H9 (cell line): ENCODE measurements at regions not wholly inside any gene's neighbourhood (a gene's known extent, or its start where the extent isn't known, plus 50 kb on each side); places are given as distances from the start of the nearest gene placed in this dataset.

Experiments used
- DNase-seq: peaks from one replicate; pipeline ENCODE4 v3.0.0-alpha.2; 2017
- H2AFZ ChIP-seq: one replicate; pipeline ENCODE4 v1.6.1; 2013; ENCODE audit warnings: mild to moderate bottlenecking, low read length, control low read depth, moderate library complexity
- H2AK5ac ChIP-seq: 2 replicates; pipeline ENCODE4 v1.6.1; 2013; ENCODE audit warnings: low read length, control low read depth, mixed read lengths; ENCODE audit not compliant: insufficient read length
- H2BK120ac ChIP-seq: one replicate; pipeline ENCODE4 v1.6.1; 2013; ENCODE audit warnings: low read depth, mild to moderate bottlenecking, low read length, control low read depth, inconsistent platforms; ENCODE audit not compliant: poor library complexity, severe bottlenecking
- H2BK12ac ChIP-seq: 2 replicates; pipeline ENCODE4 v1.6.1; 2013; ENCODE audit warnings: low read length, control low read depth, mixed read lengths, low read depth; ENCODE audit not compliant: insufficient read length
- H2BK15ac ChIP-seq: 2 replicates; pipeline ENCODE4 v1.6.1; 2013; ENCODE audit warnings: low read depth, low read length, control low read depth
- H2BK20ac ChIP-seq: one replicate; pipeline ENCODE4 v1.6.1; 2013; ENCODE audit warnings: low read depth, mild to moderate bottlenecking, low read length, control low read depth, inconsistent platforms; ENCODE audit not compliant: poor library complexity, severe bottlenecking
- H2BK5ac ChIP-seq: 2 replicates; pipeline ENCODE4 v1.6.1; 2013; ENCODE audit warnings: low read length, control low read depth, mixed read lengths; ENCODE audit not compliant: insufficient read length
- H3K14ac ChIP-seq: 2 replicates; pipeline ENCODE4 v1.6.1; 2013; ENCODE audit warnings: low read length, control low read depth; ENCODE audit not compliant: insufficient read depth
- H3K18ac ChIP-seq: 2 replicates; pipeline ENCODE4 v1.6.1; 2013; ENCODE audit warnings: low read depth, mild to moderate bottlenecking, mixed read lengths, low read length, control low read depth; ENCODE audit not compliant: insufficient read length
- H3K23ac ChIP-seq: 2 replicates; pipeline ENCODE4 v1.6.1; 2013; ENCODE audit warnings: low read length, control low read depth, mixed read lengths, low read depth; ENCODE audit not compliant: insufficient read length
- H3K23me2 ChIP-seq: 2 replicates; pipeline ENCODE4 v1.6.1; 2013; ENCODE audit warnings: low read depth, mild to moderate bottlenecking, mixed read lengths, low read length, control low read depth; ENCODE audit not compliant: insufficient read length, poor library complexity, severe bottlenecking
- H3K27ac ChIP-seq: 2 replicates; pipeline ENCODE4 v1.5.1; 2013; ENCODE audit warnings: low read length, control low read depth, mixed read lengths, low read depth; ENCODE audit not compliant: insufficient read length
- H3K27me3 ChIP-seq: 2 replicates; pipeline ENCODE4 v1.6.1; 2013; ENCODE audit warnings: low read length, control low read depth, inconsistent platforms; ENCODE audit not compliant: insufficient read depth
- H3K4ac ChIP-seq: 2 replicates; pipeline ENCODE4 v1.6.1; 2013; ENCODE audit warnings: low read depth, mild to moderate bottlenecking, control low read depth, inconsistent platforms, low read length, moderate library complexity
- H3K4me1 ChIP-seq: 2 replicates; pipeline ENCODE4 v1.6.1; 2013; ENCODE audit warnings: low read length, control low read depth, inconsistent platforms; ENCODE audit not compliant: insufficient read depth
- H3K4me2 ChIP-seq: 2 replicates; pipeline ENCODE4 v1.6.1; 2013; ENCODE audit warnings: low read length, control low read depth, mixed read lengths; ENCODE audit not compliant: insufficient read length, insufficient read depth
- H3K56ac ChIP-seq: 2 replicates; pipeline ENCODE4 v1.6.1; 2013; ENCODE audit warnings: low read depth, mild to moderate bottlenecking, mixed read lengths, low read length, control low read depth; ENCODE audit not compliant: insufficient read length
- H3K79me1 ChIP-seq: 2 replicates; pipeline ENCODE4 v1.6.1; 2013; ENCODE audit warnings: low read depth, mild to moderate bottlenecking, moderate library complexity, low read length, control low read depth, inconsistent platforms; ENCODE audit not compliant: insufficient read depth, poor library complexity, severe bottlenecking
- H3K79me2 ChIP-seq: 2 replicates; pipeline ENCODE4 v1.6.1; 2013; ENCODE audit warnings: low read length, control low read depth, inconsistent platforms; ENCODE audit not compliant: insufficient read depth
- H3K9ac ChIP-seq: 2 replicates; pipeline ENCODE4 v1.6.1; 2013; ENCODE audit warnings: low read length, control low read depth, mixed read lengths; ENCODE audit not compliant: insufficient read length; ENCODE audit errors: extremely low read depth
- H3K9me3 ChIP-seq: one replicate; pipeline ENCODE4 v1.6.1; 2013; ENCODE audit warnings: low read depth, low read length, inconsistent platforms; ENCODE audit not compliant: control insufficient read depth
- H3T11ph ChIP-seq: one replicate; pipeline ENCODE4 v1.6.1; 2013; ENCODE audit warnings: mild to moderate bottlenecking, low read length, control low read depth, inconsistent platforms
- H4K20me1 ChIP-seq: one replicate; pipeline ENCODE4 v1.6.1; 2013; ENCODE audit not compliant: control insufficient read depth, insufficient read length, insufficient read depth
- H4K5ac ChIP-seq: 2 replicates; pipeline ENCODE4 v1.6.1; 2013; ENCODE audit warnings: low read depth, mild to moderate bottlenecking, mixed read lengths, low read length, control low read depth; ENCODE audit not compliant: insufficient read length
- H4K8ac ChIP-seq: replicated peaks from 2 replicates; pipeline ENCODE4 v1.6.1; 2013; ENCODE audit warnings: low read length, control low read depth, mixed read lengths, low read depth; ENCODE audit not compliant: insufficient read length
- H4K91ac ChIP-seq: 2 replicates; pipeline ENCODE4 v1.6.1; 2013; ENCODE audit warnings: low read depth, mild to moderate bottlenecking, moderate library complexity, mixed read lengths, low read length, control low read depth; ENCODE audit not compliant: insufficient read length
- H3K27ac Mint-ChIP-seq, 3 experiments: 2 replicates in 2 of 3; 3 replicates in 1 of 3; pipeline ENCODE4 v1.8.0; 2020 to 2021; ENCODE audit warnings: mixed read lengths in 3 of 3, mild to moderate bottlenecking in 1 of 3, moderate library complexity in 1 of 3
- H3K27me3 Mint-ChIP-seq: 2 replicates; pipeline ENCODE4 v1.8.0; 2021; ENCODE audit warnings: low read depth, mild to moderate bottlenecking, moderate library complexity, mixed read lengths
- H3K36me3 Mint-ChIP-seq, 3 experiments: 2 replicates in 2 of 3; 3 replicates in 1 of 3; pipeline ENCODE4 v1.8.0; 2020 to 2021; ENCODE audit warnings: low read depth in 3 of 3, mixed read lengths in 3 of 3; ENCODE audit not compliant: insufficient read depth in 1 of 3
- H3K4me1 Mint-ChIP-seq, 2 experiments: 2 replicates each; pipeline ENCODE4 v1.8.0; 2020; ENCODE audit warnings: mixed read lengths in 2 of 2
- H3K4me3 Mint-ChIP-seq, 2 experiments: 2 replicates in 1 of 2; 3 replicates in 1 of 2; pipeline ENCODE4 v1.8.0; 2020 to 2021; ENCODE audit warnings: mild to moderate bottlenecking in 2 of 2, mixed read lengths in 2 of 2, moderate library complexity in 1 of 2
- H3K9me3 Mint-ChIP-seq, 2 experiments: 2 replicates in 1 of 2; 3 replicates in 1 of 2; pipeline ENCODE4 v1.8.0; 2020; ENCODE audit warnings: mild to moderate bottlenecking in 2 of 2, mixed read lengths in 2 of 2, moderate library complexity in 1 of 2
- CTCF ChIP-seq: fragments of 200-600 bp; sonication (generic); conservative IDR thresholded peaks from 3 replicates; pipeline ENCODE4 v1.8.0; 2021; ENCODE audit warnings: antibody characterized with exemption, mild to moderate bottlenecking
- WGBS: extraction: QIAGEN DNeasy Blood & Tissue Kit; methylation state at CpG from one replicate; pipeline ENCODE4 v1.1.7; 2013; ENCODE audit warnings: missing lambda C conversion rate, low lambda C conversion rate, mixed read lengths; ENCODE audit not compliant: insufficient read length; ENCODE audit errors: extremely low coverage; 5-methylcytosine and 5-hydroxymethylcytosine counted together

DNA sequence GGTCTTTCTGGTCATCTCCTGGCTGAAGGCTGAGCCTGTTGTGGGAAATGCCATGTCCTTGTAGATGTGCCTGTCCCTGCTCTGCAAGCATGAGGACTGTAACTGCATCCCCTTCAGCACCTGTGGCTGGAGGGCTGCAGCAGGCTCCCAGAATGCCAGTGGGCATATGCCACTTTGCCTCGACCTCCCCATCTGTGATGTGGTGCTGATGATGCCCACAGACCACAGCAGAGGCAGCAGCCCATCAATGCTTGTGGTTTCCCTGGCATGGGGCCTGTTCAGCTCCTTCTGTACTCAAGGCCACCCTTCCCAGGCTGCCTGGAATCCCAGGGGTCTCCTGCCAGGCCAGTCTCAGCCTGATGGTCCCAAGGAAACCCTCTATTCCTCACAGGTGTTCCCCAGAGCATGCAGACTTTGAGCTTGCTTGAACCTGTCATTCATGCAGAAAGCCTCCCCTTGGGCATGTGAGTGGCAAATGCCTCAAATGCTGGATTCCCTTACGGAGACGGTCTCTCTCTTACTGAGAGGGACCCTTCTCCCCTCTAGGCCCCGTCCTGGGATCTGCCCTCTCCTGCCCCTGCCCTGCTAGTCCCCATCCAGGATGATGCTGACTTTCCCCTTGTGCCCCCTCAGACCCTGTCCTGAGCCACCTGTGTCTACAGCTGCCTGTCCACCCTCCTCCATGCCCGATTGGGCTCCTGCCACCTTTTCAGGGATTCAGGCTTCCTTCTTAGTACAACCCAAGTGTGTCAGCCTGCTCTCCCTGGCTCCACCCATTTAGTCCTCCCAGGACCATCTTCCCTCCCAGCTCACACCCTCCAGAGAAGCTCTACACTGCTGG, 50.9 kb upstream of the ANTXRL start:
- H3K23ac ChIP-seq, result no peak overlapping the region
- no peak overlapping the region for H4K5ac ChIP-seq
- Mint-ChIP-seq H3K4me1 (no peaks in the 10 kb centered on the region), H3K4me3 (no peak overlapping the region), H3K9me3 (no peaks in the 10 kb centered on the region; a peak in 1 of 5 replicates), H3K27me3 (peaks cover 5% of the 10 kb centered on the region; the same call in 1 of the 2 replicates), H3K27ac (peak overlapping the region in 2 of 3 experiments; percentile 85 to 90; a peak in 2 of 7 replicates), H3K36me3 (no peaks in the 10 kb centered on the region)
- no peak for TF ChIP-seq CTCF
- H3T11ph ChIP-seq, result no peak overlapping the region
- H3K23me2 ChIP-seq, result no peaks in the 10 kb centered on the region
- peak; percentile 10 for DNase-seq
- H2AFZ ChIP-seq, result no peak overlapping the region
- no peaks in the 10 kb centered on the region for H3K27me3 ChIP-seq
- no peak overlapping the region for H3K56ac ChIP-seq
- no peak overlapping the region for H3K9ac ChIP-seq
- H2BK12ac ChIP-seq, result no peak overlapping the region
- no peak overlapping the region for H3K4me2 ChIP-seq
- no peak overlapping the region for H2BK20ac ChIP-seq
- H3K9me3 ChIP-seq, result no peaks in the 10 kb centered on the region
- no peak overlapping the region for H3K18ac ChIP-seq
- no peak overlapping the region for H3K4ac ChIP-seq
- H4K8ac ChIP-seq, result no peak overlapping the region
- no peaks in the 10 kb centered on the region for H3K4me1 ChIP-seq
- no CpG with 5 or more reads among the region's 5 CpGs for WGBS
- H3K79me1 ChIP-seq, result no peaks in the 10 kb centered on the region
- no peaks in the 10 kb centered on the region for H4K20me1 ChIP-seq
- no peak overlapping the region for H2BK5ac ChIP-seq
- H3K79me2 ChIP-seq, result no peaks in the 10 kb centered on the region
- no peak overlapping the region for H2BK120ac ChIP-seq
- H3K27ac ChIP-seq, result no peak overlapping the region
- H2BK15ac ChIP-seq, result no peak overlapping the region
- H4K91ac ChIP-seq, result no peak overlapping the region
- no peak overlapping the region for H2AK5ac ChIP-seq
- no peak overlapping the region for H3K14ac ChIP-seq
